RWPE2 (cell line): ENCODE measurements at regions not wholly inside any gene's neighbourhood (a gene's known extent, or its start where the extent isn't known, plus 50 kb on each side); places are given as distances from the start of the nearest gene placed in this dataset.

Experiments
- ATAC-seq: fragments of 200-7000 bp; cut with Tn5 transposase; 3 replicates; pipeline ENCODE4 v1.9.1; 2021; ENCODE audit warnings: low read depth
- DNase-seq: peaks from one replicate; pipeline ENCODE4 v3.0.0-alpha.2; 2020; ENCODE audit warnings: low spot score
- H3K27ac ChIP-seq: fragments of 450-650 bp; 2 replicates; pipeline ENCODE4 v1.5.1; 2017; ENCODE audit warnings: mild to moderate bottlenecking; ENCODE audit not compliant: poor library complexity, severe bottlenecking
- H3K27me3 ChIP-seq: fragments of 250-450 bp; sonication (Bioruptor Pico); 2 replicates; pipeline ENCODE4 v1.5.1; 2021; ENCODE audit warnings: mild to moderate bottlenecking, moderate library complexity; ENCODE audit not compliant: insufficient read depth, poor library complexity, severe bottlenecking
- H3K36me3 ChIP-seq: fragments of 250-450 bp; sonication (Bioruptor Pico); 2 replicates; pipeline ENCODE4 v1.5.1; 2020; ENCODE audit warnings: low read depth, mild to moderate bottlenecking, moderate library complexity
- H3K4me1 ChIP-seq: fragments of 250-450 bp; sonication (Bioruptor Pico); 2 replicates; pipeline ENCODE4 v1.5.1; 2021; ENCODE audit warnings: mild to moderate bottlenecking, moderate library complexity; ENCODE audit not compliant: insufficient read depth, poor library complexity, severe bottlenecking
- H3K4me3 ChIP-seq: fragments of 250-450 bp; sonication (Bioruptor Pico); 2 replicates; pipeline ENCODE4 v1.5.1; 2021; ENCODE audit warnings: mild to moderate bottlenecking, moderate library complexity; ENCODE audit not compliant: severe bottlenecking
- H3K9me3 ChIP-seq: fragments of 250-450 bp; sonication (Bioruptor Pico); 2 replicates; pipeline ENCODE4 v1.5.1; 2021; ENCODE audit warnings: mild to moderate bottlenecking, moderate library complexity; ENCODE audit not compliant: severe bottlenecking
- CTCF ChIP-seq: fragments of 450-650 bp; IDR thresholded peaks from one replicate; pipeline ENCODE4 v1.5.1; 2017; ENCODE audit warnings: mild to moderate bottlenecking, moderate library complexity; ENCODE audit not compliant: poor library complexity, severe bottlenecking

DNA sequence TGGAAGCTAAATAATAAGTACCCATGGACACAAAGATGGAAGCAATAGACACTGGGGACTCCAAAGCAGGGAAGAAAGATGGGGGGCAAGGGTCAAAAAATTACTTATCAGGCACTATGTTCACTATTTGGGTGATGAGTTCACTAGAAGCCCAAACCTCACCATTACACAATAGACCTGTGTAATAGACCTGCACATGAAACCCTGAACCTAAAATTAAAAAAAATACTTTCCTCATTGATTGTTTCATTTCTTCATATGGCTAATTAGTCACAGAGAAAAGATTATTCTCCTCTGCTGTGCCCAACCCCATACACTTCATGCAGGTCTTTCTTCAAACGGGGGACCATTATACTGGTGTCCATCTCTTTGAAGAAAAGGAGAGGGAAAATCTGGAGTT is 213.0 kb upstream of the DTNBP1 start:
- DNase-seq (no peak), ATAC-seq (no peak)
- H3K27ac ChIP-seq, result no peak overlapping the region
- H3K4me3 ChIP-seq, result no peak overlapping the region
- TF ChIP-seq CTCF, result no peak
- H3K27me3 ChIP-seq, result no peaks in the 10 kb centered on the region
- no peaks in the 10 kb centered on the region for H3K36me3 ChIP-seq
- H3K9me3 ChIP-seq, result no peaks in the 10 kb centered on the region
- no peaks in the 10 kb centered on the region for H3K4me1 ChIP-seq

GRCh38 chr6:15874821-15875220 is 212.0 kb upstream of the DTNBP1 start:
- Histone ChIP-seq H3K27ac (no peak overlapping the region), H3K4me3 (no peak overlapping the region), H3K36me3 (no peaks in the 10 kb centered on the region), H3K27me3 (no peaks in the 10 kb centered on the region), H3K4me1 (no peaks in the 10 kb centered on the region), H3K9me3 (no peaks in the 10 kb centered on the region)
- DNase-seq, result no peak
- no peak for TF ChIP-seq CTCF
- peak; percentile 54 for ATAC-seq

- Histone ChIP-seq H3K27me3 (no peaks in the 10 kb centered on the region), H3K27ac (no peak overlapping the region), H3K9me3 (no peaks in the 10 kb centered on the region), H3K36me3 (no peaks in the 10 kb centered on the region), H3K4me1 (no peaks in the 10 kb centered on the region), H3K4me3 (no peak overlapping the region)
- no peak for TF ChIP-seq CTCF
- DNase-seq, result no peak
- ATAC-seq, result no peak
These were observed 211.5 kb upstream of the DTNBP1 start for GRCh38 chr6:15874326-15874725.

GRCh38 chr6:15872241-15873103 is 209.6 kb upstream of the DTNBP1 start:
- no peak overlapping the region for H3K4me3 ChIP-seq
- no peaks in the 10 kb centered on the region for H3K27me3 ChIP-seq
- H3K36me3 ChIP-seq, result no peaks in the 10 kb centered on the region
- TF ChIP-seq CTCF, result no peak
- H3K27ac ChIP-seq, result no peak overlapping the region
- H3K4me1 ChIP-seq, result no peaks in the 10 kb centered on the region
- H3K9me3 ChIP-seq, result no peaks in the 10 kb centered on the region
- ATAC-seq (no peak), DNase-seq (no peak)

DNA sequence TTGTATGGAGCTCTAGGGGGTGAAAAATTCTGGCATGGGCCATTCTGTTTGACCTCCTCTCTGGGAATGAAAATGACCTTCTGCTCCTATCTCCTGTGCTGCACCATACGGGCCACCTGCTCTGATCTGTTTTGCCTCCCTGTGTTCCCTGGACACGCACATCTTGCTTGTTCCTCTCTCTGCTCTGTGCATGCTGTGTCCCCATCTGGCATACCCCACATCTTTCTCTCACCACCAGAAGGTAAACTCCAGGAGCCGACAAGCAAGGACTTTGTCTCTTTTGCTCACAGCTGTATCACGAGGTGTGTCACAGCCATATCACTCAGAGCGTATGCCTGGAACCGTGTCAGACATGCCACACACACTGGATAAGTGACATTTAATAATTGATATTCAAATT is 208.4 kb upstream of the DTNBP1 start:
- Histone ChIP-seq H3K27me3 (no peaks in the 10 kb centered on the region), H3K27ac (no peak overlapping the region), H3K4me1 (no peaks in the 10 kb centered on the region), H3K36me3 (no peaks in the 10 kb centered on the region), H3K4me3 (no peak overlapping the region), H3K9me3 (no peaks in the 10 kb centered on the region)
- TF ChIP-seq CTCF, result no peak
- ATAC-seq, result no peak
- no peak for DNase-seq
